ENCODE measurements at regions not wholly inside any gene's neighbourhood (a gene's known extent, or its start where the extent isn't known, plus 50 kb on each side); places are given as distances from the start of the nearest gene placed in this dataset.
"Not testable (repeated sequence)": the region's sequence is repeated elsewhere in the genome, so short reads cannot be mapped to it uniquely, and the experiment has no call there.

DNA sequence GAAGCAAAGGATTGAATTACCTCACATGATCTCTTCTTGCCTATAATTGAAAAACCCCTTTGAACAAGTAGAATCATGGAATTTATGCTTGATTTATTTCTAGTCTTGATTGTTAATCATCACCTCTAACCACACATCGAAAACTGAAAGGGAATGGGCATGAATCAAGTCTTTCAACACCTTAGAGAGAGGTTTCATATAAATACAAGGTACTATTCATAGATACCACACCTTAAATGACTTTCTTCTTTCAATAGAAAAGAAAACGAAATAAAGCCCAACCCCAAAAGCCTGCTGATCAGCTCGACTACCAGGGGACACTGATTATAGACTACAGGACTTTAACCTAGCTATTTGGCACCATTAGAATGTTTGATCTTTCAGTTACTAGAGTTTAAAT lies 128.6 kb upstream of the PTPRZ1 start:
- no peak for DNase-seq

DNA sequence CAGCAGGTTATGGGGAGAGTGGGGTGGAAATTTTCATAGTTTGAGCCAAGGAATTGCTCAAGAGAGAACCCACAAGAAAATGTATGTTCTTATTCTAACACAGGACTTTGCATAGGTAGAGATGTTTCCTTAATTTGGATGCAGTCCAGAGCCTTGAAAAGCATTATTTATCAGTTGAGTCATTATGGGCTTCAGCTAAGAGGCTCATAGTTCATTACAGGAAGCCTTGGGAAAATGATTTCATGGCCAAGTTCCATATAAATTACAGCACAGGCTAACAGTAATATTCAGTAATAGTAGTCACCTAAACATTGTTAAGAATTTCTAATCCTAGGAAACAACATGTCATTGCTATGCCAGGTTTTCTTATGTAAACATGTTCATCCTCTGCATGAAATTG lies 131.1 kb upstream of the PTPRZ1 start:
- no peak for DNase-seq

DNA sequence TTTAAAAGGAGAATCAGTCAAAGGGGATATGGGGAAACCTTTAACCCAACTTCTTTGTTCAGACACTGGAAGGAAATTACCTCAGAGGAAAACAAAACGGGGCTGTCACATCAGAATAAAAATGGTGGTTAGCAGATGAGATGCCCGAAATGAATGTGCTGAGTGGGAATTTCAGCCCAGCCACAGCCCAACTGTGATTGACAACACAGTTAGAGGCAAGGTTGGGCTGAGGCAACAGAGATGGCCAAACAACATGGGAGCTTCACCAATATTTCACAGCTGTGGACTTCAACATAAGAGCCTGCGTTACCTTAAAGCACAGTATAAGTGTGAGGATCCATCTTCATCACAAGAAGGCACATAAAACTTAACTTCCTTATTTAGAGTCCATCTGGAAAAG lies 133.5 kb upstream of the PTPRZ1 start:
- DNase-seq = no peak

DNA sequence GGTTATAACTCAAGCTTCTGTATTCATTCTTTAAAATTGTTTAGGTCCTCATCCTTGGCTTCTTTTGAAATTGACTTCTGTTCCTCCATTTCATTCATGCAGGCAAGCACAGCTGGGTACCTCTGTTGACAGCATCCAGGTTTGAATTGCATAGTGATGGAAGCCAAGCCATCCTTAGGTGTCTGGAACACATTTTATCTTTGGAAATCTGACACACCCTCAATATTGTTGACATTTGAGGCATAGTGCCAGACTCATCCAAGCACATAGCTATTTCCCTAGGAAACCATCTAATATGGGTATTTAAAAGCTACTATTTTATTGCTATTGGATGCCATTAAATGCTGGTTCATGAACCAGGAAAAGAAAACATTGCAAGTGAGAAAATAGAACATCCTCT lies 142.1 kb upstream of the PTPRZ1 start:
- DNase-seq = no peak

DNA sequence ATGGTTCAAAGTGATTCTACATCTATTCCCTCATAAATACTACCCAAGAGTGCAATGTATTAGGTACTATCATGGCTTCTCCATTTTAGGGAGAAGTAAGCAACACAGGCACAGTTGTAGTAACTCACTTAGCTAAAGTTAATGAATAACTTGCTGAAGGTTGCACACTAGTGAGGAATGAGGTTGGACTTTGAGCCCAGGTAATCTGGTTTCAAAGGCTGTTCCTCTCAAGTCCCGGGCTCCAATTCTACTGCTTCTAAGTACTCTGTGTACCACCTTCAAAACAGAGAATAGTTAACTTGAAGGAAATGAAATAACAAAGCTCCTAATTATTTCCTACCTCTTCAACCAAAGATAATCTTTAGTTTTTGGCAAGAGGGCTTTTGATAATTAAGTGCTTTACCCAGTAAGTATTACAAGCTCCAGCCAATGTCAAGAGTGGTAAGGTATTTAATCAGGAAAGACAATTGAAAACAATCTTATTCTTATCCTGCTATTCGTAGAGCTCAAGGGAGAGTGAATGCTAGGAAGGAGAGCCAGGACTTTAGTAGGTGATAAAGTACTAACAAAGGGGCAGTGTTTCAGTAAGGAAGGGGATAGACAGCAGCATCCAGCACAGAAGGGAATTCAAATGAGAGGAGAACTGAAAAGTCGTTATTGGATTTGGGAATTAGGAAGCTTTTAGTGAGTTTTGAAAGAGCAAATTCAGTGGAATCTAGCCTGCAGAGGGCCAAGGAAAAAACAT lies 158.2 kb upstream of the PTPRZ1 start:
- DNase-seq = no peak

DNA sequence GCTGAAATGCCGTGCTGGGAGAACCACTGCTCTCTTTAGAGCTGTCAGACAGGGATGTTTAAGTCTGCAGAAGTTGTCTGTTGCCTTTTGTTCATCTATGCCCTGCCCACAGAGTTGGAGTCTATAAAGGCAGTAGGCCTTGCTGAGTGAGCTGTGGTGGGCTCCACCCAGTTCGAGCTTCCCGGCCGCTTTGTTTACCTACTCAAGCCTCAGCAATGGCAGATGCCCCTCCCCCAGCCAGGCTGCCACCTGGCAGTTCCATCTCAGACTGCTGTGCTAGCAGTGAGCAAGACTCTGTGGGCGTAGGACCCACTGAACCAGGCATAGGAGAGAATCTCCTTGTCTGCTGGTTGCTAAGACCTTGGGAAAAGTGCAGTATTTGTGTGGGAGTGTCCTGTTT lies 160.0 kb upstream of the PTPRZ1 start:
- DNase-seq = not testable (repeated sequence)

DNA sequence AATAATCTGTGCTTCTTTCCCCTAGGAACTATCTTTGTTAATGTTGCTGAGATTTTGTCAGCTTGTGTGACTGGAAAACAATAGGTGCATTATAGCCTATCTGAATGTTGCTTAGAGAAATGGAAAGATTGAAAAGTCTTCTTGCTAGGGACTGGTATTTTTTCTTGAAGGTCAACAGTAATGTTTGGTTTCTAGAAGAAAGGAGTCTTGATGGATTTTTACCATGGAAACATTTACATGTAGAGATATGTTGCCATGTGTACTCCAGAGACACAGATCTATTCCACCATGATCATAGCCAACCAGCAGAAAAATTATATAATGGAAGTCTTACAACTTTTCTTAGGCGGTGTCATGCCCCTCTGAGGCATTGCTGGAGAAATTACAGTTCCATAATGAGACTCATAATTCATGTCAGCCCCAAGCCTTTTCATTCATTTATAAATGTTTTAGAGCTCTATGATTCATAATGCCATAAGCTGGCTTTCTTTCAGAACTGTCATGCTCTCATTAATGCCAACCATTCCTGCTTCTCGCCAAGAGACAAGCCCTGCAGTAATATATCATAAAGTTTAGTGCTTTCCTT lies 175.1 kb upstream of the PTPRZ1 start:
- no peak for DNase-seq

DNA sequence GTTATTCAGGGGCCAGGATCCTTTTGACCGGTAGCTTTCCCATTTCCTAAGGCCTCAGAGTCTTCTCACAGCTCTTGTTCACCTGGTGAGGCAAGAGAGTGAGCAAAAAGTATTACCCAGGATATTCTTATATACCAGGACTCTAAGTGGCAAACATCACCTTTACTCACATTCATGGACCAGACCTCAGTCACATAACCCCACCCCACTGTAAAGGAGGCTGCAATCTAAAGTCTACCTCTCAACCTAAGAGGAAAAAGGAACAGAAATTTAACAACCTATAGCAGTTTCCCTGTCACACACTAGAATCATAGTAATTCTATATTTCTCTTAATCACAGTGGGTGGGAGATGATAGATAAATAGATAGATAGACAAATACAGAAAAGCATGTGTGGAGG lies 176.0 kb upstream of the PTPRZ1 start:
- no peak for DNase-seq

DNA sequence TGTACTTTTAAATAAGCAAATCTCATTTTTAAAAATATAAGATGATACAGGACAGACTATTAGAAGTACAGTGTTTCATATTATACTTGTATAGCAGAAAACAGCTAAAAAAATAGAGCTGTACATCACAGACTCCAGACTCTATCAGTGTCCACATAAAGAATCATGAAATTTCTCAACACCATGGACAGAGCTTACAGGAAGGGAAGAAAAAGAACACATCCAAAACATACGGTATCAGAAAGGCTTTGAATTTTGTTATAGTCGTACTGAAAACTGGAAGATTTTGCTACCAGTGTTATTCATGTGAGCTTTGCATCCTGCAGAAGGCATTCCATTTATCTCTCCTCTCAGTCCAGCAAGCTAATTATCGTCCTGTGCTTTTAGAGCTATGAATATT lies 183.2 kb upstream of the PTPRZ1 start:
- DNase-seq = no peak

DNA sequence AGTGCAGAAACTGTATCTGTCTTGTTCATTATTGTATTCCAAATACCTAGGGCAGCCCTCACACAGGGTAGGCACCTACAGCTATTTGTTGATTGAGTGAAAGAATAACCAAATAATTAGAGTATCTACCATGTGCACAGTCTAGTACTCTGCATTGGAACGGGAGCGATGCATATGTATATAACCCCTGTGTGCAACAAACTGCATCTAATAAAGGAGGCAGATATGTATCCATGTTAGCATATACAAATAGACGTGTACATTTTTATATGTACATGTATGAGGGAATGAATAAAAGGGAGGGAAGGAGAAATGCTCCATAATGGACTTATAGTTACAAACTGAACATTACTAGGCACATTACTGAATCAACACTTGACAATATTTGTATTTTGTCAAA lies 191.3 kb upstream of the PTPRZ1 start:
- DNase-seq = no peak

DNA sequence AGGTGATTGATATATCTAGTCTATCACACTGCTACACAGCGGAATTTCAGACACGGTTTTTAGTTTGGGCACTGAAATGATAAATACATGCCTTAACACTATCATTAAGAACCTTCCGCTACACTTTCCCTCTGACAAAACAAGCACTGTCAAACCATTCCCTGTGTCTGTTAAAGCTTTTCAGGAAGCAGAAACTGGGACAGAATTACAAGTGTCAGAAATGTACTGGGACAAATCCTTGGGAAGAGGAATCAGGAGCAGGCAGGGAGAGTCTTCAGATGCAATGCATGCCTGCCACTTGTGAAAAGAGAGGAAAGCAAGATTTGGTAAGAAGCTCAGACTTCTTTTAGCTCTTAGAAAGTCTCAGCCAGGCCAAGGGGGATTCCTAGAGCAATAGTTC lies 196.8 kb upstream of the PTPRZ1 start:
- no peak for DNase-seq

DNA sequence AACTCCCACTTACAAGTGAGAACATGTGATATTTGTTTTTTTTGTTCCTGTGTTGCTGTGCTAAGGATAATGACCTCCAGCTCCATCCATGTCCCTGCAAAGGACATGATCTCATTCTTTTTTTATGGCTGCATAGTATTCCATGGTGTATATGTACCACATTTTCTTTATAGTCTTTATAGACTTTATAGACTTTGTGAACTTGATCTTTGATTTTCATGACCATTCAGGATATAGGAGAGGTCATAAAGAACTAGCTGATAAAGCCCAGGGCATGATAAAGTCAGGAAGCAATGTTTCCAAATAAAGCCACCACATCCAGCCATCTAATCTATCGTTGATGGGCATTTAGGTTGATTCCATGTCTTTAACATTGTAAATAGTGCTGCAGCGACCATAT lies 198.5 kb upstream of the PTPRZ1 start:
- not testable (repeated sequence) for DNase-seq

DNA sequence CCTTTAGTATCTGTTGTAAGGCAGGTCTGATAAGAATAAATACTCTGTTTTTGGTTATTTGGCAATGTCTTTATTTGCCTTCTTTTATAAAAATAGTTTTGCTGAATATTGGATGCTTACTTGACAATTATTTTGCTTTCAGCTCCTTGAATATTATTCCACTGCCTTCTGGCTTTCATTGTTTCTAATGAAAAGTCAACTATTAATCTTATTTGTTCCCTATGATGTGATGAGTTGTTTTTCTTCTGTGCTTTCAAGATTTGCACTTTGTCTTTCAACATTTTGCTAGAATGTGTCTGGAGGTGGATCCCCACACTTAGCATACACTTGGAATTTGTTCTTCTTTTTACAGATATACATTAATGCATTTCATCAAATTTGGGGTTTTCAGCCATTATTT lies 203.8 kb upstream of the PTPRZ1 start:
- no peak for DNase-seq

DNA sequence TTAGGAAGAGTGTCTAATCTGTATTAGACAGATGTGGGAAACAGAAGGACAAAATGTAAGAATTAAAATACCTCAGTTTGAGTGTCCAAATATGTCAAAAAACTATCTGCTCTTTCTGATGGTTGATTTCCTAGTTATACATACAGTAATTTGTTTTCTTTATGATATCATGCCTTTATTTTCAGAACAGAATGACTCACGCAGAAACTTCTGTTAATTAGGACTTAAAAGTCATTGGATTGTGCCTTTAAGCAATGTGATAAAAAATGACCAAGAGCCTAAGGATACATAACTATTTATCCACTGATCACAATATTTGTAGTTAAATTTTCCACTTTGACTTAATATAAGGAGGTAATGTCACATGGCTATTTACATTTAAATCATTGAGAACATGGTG lies 206.7 kb upstream of the PTPRZ1 start:
- DNase-seq = no peak

DNA sequence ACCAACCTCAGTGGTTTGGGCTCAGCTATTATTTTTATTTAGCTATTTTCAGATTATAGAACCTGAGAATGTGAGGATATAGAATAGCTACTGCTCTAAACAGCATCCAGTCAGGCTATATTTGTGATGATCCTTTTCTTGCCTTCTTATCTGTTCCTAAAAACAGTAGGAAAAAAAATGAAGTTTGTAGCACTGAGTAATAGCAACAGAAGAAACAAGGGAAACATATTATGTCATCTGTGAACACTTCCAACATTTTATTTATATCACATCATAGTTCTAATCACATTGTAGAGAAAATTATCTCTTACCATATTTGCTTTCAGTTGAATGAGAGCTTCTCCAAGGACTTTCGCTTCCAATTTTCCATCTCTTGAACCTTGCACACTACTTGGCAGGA lies 229.6 kb upstream of the PTPRZ1 start:
- DNase-seq = no peak

DNA sequence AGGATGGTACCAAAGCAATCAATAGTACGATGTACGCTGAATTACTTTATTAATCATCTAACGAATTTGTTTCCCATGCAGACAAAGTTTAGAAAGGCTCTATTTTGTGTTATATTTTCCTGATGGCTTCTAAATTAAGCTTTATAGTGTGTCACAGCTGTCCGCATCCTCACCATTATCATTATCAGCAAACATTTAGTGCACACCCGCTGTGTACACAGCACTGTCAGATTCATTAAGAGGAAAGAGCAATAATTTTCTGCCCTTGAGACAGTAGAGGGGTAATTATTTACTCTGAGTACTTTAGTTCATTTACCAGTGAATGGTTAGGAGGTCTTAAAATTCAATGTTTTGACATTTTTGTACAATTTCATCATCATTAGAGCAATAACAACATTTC lies 233.3 kb upstream of the PTPRZ1 start:
- DNase-seq = no peak

DNA sequence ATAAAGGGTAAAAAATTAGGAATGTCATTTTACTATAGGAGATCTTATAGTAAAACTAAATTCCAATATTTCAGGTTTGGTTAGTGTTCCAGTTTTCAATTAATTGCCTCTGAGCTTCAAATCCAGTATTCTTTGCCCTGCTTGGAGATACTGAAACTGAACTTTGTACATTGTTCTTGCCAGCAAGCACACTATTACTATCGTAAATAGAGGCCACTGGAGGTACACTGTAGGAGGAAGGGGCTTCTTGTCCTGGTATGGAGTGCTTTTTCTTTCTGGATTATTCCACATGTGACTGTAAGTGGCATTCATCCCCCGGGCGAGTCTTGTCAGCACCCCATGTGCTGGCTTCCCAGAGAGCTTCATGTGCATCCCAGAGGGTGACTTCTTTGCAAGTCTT lies 234.7 kb upstream of the PTPRZ1 start:
- DNase-seq = no peak

DNA sequence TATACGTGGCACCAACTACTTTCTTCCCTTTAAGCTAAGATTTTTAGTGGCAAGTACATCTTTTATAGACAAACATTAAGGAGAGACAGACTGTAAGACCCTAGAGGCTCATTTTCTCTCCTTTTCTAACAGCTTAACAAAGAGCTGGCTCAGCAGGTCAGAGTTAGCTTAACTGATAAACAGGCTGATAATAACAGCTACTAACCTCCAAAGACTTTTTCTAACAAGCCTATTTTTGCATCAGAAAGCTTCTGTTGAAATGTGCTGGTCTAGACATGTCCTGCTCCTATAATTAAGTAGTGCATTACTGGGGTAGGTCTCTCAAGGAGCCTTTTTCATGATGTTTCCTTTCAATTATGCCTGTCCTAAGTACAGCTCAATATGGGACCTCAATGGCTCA lies 238.2 kb upstream of the FAM3C start:
- no peak for DNase-seq

DNA sequence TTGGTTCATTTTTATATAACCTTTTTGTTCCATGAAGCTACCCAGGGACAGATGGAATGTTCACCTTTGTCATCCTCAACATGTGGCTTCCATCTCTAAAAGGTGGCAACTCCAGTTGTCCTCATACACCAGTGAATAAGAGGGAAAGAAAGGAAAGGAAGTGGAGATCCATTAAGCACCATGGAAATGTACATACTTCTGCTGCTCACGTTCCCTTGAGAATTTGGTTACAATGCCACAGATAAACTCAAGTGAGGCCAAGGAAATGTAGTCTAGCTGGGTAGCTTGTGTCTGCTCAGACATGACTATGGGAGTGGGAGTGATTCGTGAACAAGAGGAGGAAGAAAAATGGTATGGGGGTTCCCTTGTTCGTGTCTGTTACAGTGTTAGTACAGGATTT lies 237.1 kb upstream of the FAM3C start:
- DNase-seq = no peak

DNA sequence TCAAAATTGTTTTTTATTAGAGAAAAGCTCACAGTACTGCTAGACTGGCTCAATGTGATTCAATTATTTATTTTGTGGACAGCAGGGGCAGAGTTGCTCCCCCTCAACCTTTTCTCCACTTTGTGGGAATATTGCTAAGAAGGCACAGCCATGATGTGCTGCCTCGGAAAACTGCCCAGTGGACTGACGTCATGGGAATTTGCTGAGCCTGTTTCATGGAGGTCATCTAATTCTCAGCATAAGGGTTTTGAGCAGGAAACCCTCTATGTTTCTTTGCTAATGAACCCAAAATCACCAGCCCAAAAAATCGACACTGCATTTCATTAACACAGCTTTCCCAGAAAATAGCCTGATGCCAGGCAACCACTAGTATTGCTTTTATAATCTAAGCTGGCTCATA lies 228.8 kb upstream of the FAM3C start:
- DNase-seq = no peak

DNA sequence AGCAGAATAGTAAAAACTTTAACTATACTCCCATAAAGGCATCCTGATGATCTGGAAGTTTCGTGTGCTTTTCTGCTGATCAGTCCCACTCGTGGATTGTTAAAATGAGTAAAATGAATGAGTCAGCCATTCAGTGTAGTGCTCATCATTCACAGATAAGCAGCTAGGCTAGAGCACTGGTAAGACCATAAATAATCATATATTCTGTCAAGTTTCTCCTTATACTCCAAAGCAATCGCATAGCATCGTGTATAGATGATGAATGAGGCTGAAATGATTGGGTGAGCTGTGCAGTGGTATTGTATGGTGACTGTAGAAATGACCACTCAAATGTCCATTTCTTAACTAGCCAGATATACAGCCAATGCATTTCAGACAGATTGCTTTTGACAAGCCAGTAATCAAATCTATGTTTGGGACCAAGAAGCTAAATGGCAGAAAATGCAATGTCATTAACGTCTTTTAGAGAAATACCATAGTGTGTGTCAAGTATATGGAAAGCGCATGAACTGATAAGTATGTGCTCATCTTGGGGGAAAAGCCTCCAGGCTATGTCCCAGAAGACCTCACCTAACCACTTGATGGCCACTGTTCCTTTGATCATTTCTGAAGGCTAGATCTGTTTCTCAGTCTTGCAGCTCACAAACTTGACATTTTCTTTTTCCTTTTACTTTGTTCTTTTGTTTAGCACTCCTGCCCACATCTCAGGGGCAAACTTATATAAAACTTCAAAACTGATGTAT lies 227.2 kb upstream of the FAM3C start:
- no peak for DNase-seq

DNA sequence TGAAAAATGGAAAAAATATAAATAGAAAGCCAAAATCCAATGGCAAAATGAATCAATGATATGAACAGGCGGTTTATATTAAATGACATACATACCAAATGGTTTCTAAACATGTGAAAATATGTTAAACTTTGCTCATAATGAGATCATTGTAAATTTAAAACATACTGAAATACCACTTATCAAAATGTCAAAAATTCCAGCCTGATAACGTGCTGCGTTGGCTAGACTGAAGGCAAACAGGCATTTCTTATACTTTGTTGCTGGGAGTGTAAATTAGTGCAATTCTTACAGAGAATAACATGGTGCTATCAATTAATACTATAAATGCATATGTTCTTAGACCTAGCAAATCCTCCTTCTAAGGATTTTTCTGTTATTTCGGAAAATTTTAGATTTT lies 225.8 kb upstream of the FAM3C start:
- no peak for DNase-seq

DNA sequence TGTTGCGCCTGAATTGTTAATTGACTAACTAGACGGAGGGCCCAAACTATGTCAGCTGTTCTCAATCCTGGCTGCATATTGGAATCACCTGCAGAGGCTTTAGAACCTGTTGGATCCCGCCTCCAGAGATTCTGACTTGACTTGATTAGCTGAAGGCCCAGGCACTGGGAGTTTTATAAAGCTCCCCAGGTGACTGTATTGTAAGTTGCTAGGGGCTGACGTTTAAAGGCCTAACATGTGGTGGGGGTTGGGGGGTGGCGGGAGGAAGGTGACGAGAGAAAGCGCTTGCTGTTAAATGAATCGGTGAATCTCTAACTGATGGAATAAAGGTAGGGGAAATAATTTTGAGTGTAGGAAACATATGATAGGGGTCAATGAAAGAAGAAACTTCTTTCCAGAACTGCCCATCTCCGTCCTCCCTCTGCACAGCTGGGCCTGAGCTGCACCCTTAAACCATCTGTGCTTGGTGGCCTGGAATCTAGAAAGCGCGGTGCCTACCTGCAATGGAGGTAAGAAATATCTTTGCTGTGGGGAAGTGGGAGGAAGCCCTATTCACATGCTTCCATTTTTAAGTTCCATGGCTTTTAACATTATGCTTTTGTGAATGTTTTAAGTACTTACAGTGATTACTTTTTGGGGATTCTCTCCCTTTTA lies 225.0 kb upstream of the FAM3C start:
- no peak for DNase-seq

DNA sequence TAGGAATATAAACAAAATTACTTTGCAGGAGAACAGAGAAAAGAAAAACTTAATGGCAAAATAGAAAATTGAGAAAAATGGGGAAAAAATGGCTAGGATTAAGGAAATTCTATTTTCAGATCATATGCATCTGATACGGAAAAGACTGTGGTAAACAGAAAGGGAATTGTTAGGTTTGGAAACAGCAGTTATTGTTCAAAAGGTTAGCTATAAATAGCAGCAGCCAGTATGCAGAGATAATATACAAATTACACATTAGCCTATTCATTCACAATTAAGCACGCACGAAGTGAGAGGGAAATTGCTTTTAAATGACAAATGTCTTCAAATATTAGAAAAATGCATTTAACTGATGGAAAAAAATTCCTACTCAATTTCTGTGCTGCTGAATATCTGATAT lies 224.1 kb upstream of the FAM3C start:
- no peak for DNase-seq

All from MV-4-11 (cell line).